GM11168 (cell line): ENCODE measurements at regions not wholly inside any gene's neighbourhood (a gene's known extent, or its start where the extent isn't known, plus 50 kb on each side); places are given as distances from the start of the nearest gene placed in this dataset.
"Not testable (repeated sequence)": the region's sequence is repeated elsewhere in the genome, so short reads cannot be mapped to it uniquely, and the experiment has no call there.

Experiments used
- in situ Hi-C: fragments of 300-500 bp; cut with MboI; formaldehyde crosslinking; loops from one replicate; pipeline ENCODE4 v1.12.0; 2022; ENCODE audit warnings: low sequenced_read_pairs; ENCODE audit not compliant: unreplicated experiment

- in situ Hi-C loops: no loop called here
Measured at GRCh38 chr6:113668641-113669408, 188.3 kb upstream of the MARCKS start.

GRCh38 chr6:113669606-113670005 lies 187.5 kb upstream of the MARCKS start:
- in situ Hi-C loops: no loop called here

- in situ Hi-C loops: no loop called here
Measured at GRCh38 chr6:113671421-113671820, 185.7 kb upstream of the MARCKS start.

GRCh38 chr6:113672491-113673149 lies 184.5 kb upstream of the MARCKS start:
- in situ Hi-C loops: no loop called here

- in situ Hi-C loops: no loop called here
Measured at GRCh38 chr6:113674075-113674474, 183.1 kb upstream of the MARCKS start.

- in situ Hi-C loops: no loop called here
Measured at GRCh38 chr6:113676057-113676456, 181.1 kb upstream of the MARCKS start.

GRCh38 chr6:113676968-113677367 lies 180.2 kb upstream of the MARCKS start:
- in situ Hi-C loops: no loop called here

- in situ Hi-C loops: no loop called here
Measured at GRCh38 chr6:113679051-113679450, 178.1 kb upstream of the MARCKS start.

GRCh38 chr6:113680301-113680700 lies 176.8 kb upstream of the MARCKS start:
- in situ Hi-C loops: no loop called here

- in situ Hi-C loops: no loop called here
Measured at GRCh38 chr6:113683968-113684367, 173.2 kb upstream of the MARCKS start.

GRCh38 chr6:113684382-113684901 lies 172.7 kb upstream of the MARCKS start:
- in situ Hi-C loops: no loop called here

- in situ Hi-C loops: no loop called here
Measured at GRCh38 chr6:113686049-113686448, 171.1 kb upstream of the MARCKS start.

- in situ Hi-C loops: not testable (repeated sequence)
Measured at GRCh38 chr6:113689620-113690019, 167.5 kb upstream of the MARCKS start.

GRCh38 chr6:113690281-113691259 lies 166.6 kb upstream of the MARCKS start:
- in situ Hi-C loops: no loop called here

- in situ Hi-C loops: no loop called here
Measured at GRCh38 chr6:113691260-113691656, 165.9 kb upstream of the MARCKS start.

- in situ Hi-C loops: no loop called here
Measured at GRCh38 chr6:113693851-113694250, 163.3 kb upstream of the MARCKS start.

- in situ Hi-C loops: no loop called here
Measured at GRCh38 chr6:113694278-113695077, 162.7 kb upstream of the MARCKS start.

- in situ Hi-C loops: no loop called here
Measured at GRCh38 chr6:113695516-113695915, 161.6 kb upstream of the MARCKS start.

GRCh38 chr6:113696960-113697359 lies 160.2 kb upstream of the MARCKS start:
- in situ Hi-C loops: no loop called here
